ENCODE measurements at regions not wholly inside any gene's neighbourhood (a gene's known extent, or its start where the extent isn't known, plus 50 kb on each side); places are given as distances from the start of the nearest gene placed in this dataset.

GRCh38 chr1:168980180-168980579 lies 126.3 kb upstream of the ATP1B1 start:
- no peak for TF ChIP-seq POLR2AphosphoS5 (IDR thresholded peaks at IDR 0.05; ENCODE audit: low read depth, low read length)
- TF ChIP-seq TAF1 (IDR thresholded peaks at IDR 0.05; ENCODE audit: low read depth, low read length) = no peak
